PC-9 (cell line): ENCODE measurements at regions not wholly inside any gene's neighbourhood (a gene's known extent, or its start where the extent isn't known, plus 50 kb on each side); places are given as distances from the start of the nearest gene placed in this dataset.

Experiments used
- BruUV-seq: library from RNA; stranded (reverse); fragments of 400-500 nt; replicated peaks from 2 replicates; lab custom pipeline; 2021; lab: Mats Ljungman, UMichigan
- CTCF ChIA-PET: fragments of 300-600 bp; sonication (Branson Sonifier 250); formaldehyde crosslinking; loops from one replicate; lab custom pipeline; 2022; ENCODE audit warnings: antibody characterized with exemption; lab: Charles Lee
- POLR2A ChIA-PET: fragments of 300-600 bp; sonication (Branson Sonifier 250); formaldehyde crosslinking; loops from one replicate; lab custom pipeline; 2022; ENCODE audit warnings: antibody characterized with exemption; ENCODE audit not compliant: unreplicated experiment; lab: Charles Lee
- DNase-seq, 2 experiments: peaks; one replicate each; pipeline versions ENCODE4 v3.0.0 to v3.0.0-alpha.2; 2015 to 2022; ENCODE audit warnings: mixed read lengths in 1 of 2
- H2AFZ ChIP-seq: fragments of 200-600 bp; sonication (generic); 2 replicates; pipeline ENCODE4 v1.8.1; 2017; ENCODE audit warnings: antibody characterized with exemption
- H3F3A ChIP-seq: fragments of 200-600 bp; sonication (generic); 2 replicates; pipeline ENCODE4 v1.8.1; 2017; ENCODE audit warnings: antibody characterized with exemption, mild to moderate bottlenecking, low read depth; ENCODE audit not compliant: insufficient read depth
- H3K27ac ChIP-seq: fragments of 200-600 bp; sonication (generic); 2 replicates; pipeline ENCODE4 v1.6.1; 2016; ENCODE audit warnings: mixed run types
- H3K27me3 ChIP-seq: fragments of 200-600 bp; sonication (generic); 2 replicates; pipeline ENCODE4 v1.6.1; 2016; ENCODE audit warnings: low read depth, mixed run types; ENCODE audit not compliant: insufficient read depth
- H3K36me3 ChIP-seq: fragments of 200-600 bp; sonication (generic); 2 replicates; pipeline ENCODE4 v1.6.1; 2016; ENCODE audit warnings: low read depth, mixed run types
- H3K4me1 ChIP-seq: fragments of 200-600 bp; sonication (generic); replicated peaks from 2 replicates; pipeline ENCODE4 v1.6.1; 2016; ENCODE audit warnings: mixed run types; ENCODE audit not compliant: insufficient read depth
- H3K4me2 ChIP-seq: fragments of 200-600 bp; sonication (generic); 2 replicates; pipeline ENCODE4 v1.6.1; 2017; ENCODE audit warnings: mixed run types
- H3K4me3 ChIP-seq: fragments of 200-600 bp; sonication (generic); 2 replicates; pipeline ENCODE4 v1.6.1; 2016; ENCODE audit warnings: mixed run types
- H3K79me2 ChIP-seq: fragments of 200-600 bp; sonication (generic); 2 replicates; pipeline ENCODE4 v1.6.1; 2017; ENCODE audit warnings: low read depth, mixed run types
- H3K9me2 ChIP-seq: fragments of 200-600 bp; sonication (generic); 2 replicates; pipeline ENCODE4 v1.8.1; 2017; ENCODE audit warnings: mild to moderate bottlenecking; ENCODE audit not compliant: insufficient read depth
- H3K9me3 ChIP-seq: fragments of 200-600 bp; sonication (generic); 2 replicates; pipeline ENCODE4 v1.8.1; 2016; ENCODE audit warnings: low read depth; ENCODE audit not compliant: insufficient read depth
- H4K20me1 ChIP-seq: fragments of 200-600 bp; sonication (generic); 2 replicates; pipeline ENCODE4 v1.8.1; 2017; ENCODE audit not compliant: insufficient read depth
- CTCF ChIP-seq: fragments of 200-600 bp; sonication (generic); conservative IDR thresholded peaks from 2 replicates; pipeline ENCODE4 v1.6.1; 2017; ENCODE audit warnings: mixed run types, antibody characterized with exemption, mild to moderate bottlenecking, moderate library complexity
- EZH2 ChIP-seq: fragments of 200-600 bp; sonication (generic); IDR thresholded peaks from 2 replicates; pipeline ENCODE4 v1.8.0; 2017; ENCODE audit warnings: antibody characterized with exemption, low read depth
- intact Hi-C: fragments of 100-400 bp; cut with micrococcal nuclease; formaldehyde crosslinking; loops from one replicate; pipeline ENCODE4 v1.10.0; 2022; ENCODE audit not compliant: unreplicated experiment

DNA sequence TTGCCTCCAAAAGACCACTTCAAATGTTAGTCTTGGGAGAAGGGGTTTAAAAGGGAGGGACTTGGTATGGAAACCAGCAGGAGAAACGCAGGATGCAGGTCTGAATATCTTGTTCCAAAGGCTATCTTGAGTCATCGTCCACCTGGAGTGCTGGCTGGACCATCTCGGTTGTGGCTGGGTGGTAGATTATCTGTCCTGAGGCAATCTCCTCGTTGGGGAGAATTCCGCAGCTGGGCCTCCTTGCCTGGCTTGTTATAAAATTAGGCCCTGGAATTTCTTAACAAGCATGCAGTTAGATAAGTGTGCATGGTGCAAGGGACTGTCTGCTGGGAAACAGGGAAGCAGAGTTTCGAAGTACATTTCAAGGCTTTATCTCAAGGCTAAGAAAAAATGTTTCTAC lies 2045.7 kb upstream of the TENM3 start:
- H3K4me3 ChIP-seq = no peak overlapping the region
- no peaks in the 10 kb centered on the region for H3K9me3 ChIP-seq
- BruUV-seq = no TSS peak
- TF ChIP-seq EZH2 = no peak
- no peak for TF ChIP-seq CTCF
- H3F3A ChIP-seq = no peaks in the 10 kb centered on the region
- no peak overlapping the region for H3K27ac ChIP-seq
- H3K4me1 ChIP-seq = no peaks in the 10 kb centered on the region
- no peak overlapping the region for H2AFZ ChIP-seq
- H3K79me2 ChIP-seq = no peaks in the 10 kb centered on the region
- H3K36me3 ChIP-seq = no peaks in the 10 kb centered on the region
- no peaks in the 10 kb centered on the region for H3K9me2 ChIP-seq
- CTCF ChIA-PET = no interaction called here
- intact Hi-C loops = no loop called here
- no peak for DNase-seq
- no peaks in the 10 kb centered on the region for H3K27me3 ChIP-seq
- POLR2A ChIA-PET = no interaction called here
- no peaks in the 10 kb centered on the region for H4K20me1 ChIP-seq
- no peak overlapping the region for H3K4me2 ChIP-seq

- Histone ChIP-seq H3F3A (no peaks in the 10 kb centered on the region), H3K36me3 (no peaks in the 10 kb centered on the region), H4K20me1 (no peaks in the 10 kb centered on the region), H3K4me2 (no peak overlapping the region), H3K4me3 (no peak overlapping the region), H3K27me3 (no peaks in the 10 kb centered on the region), H3K79me2 (no peaks in the 10 kb centered on the region), H3K9me2 (no peaks in the 10 kb centered on the region), H3K27ac (no peak overlapping the region), H3K4me1 (no peaks in the 10 kb centered on the region), H2AFZ (no peak overlapping the region), H3K9me3 (no peaks in the 10 kb centered on the region)
- no TSS peak for BruUV-seq
- ChIA-PET POLR2A (no interaction called here), CTCF (no interaction called here)
- intact Hi-C loops = no loop called here
- TF ChIP-seq CTCF (no peak), EZH2 (no peak)
- no peak for DNase-seq
These were observed 2039.9 kb upstream of the TENM3 start for GRCh38 chr4:180203349-180203748.

GRCh38 chr4:180205276-180205675 lies 2037.9 kb upstream of the TENM3 start:
- Histone ChIP-seq H3K9me3 (no peaks in the 10 kb centered on the region), H3K79me2 (no peaks in the 10 kb centered on the region), H3K4me2 (no peak overlapping the region), H3F3A (no peaks in the 10 kb centered on the region), H3K4me3 (no peak overlapping the region), H4K20me1 (no peaks in the 10 kb centered on the region), H3K4me1 (no peaks in the 10 kb centered on the region), H3K36me3 (no peaks in the 10 kb centered on the region), H3K9me2 (no peaks in the 10 kb centered on the region), H3K27me3 (no peaks in the 10 kb centered on the region), H3K27ac (no peak overlapping the region), H2AFZ (no peak overlapping the region; the same call in 1 of the 2 replicates)
- DNase-seq = no peak
- POLR2A ChIA-PET = no interaction called here
- CTCF ChIA-PET = no interaction called here
- intact Hi-C loops = no loop called here
- TF ChIP-seq CTCF = no peak
- TF ChIP-seq EZH2 = no peak
- BruUV-seq = no TSS peak
